Kidney capillary endothelial cell (primary cell): ENCODE measurements at regions not wholly inside any gene's neighbourhood (a gene's known extent, or its start where the extent isn't known, plus 50 kb on each side); places are given as distances from the start of the nearest gene placed in this dataset.

Experiments used
- DNase-seq: peaks from one replicate; pipeline ENCODE4 v3.0.0-alpha.2; 2018; ENCODE audit warnings: low spot score

DNA sequence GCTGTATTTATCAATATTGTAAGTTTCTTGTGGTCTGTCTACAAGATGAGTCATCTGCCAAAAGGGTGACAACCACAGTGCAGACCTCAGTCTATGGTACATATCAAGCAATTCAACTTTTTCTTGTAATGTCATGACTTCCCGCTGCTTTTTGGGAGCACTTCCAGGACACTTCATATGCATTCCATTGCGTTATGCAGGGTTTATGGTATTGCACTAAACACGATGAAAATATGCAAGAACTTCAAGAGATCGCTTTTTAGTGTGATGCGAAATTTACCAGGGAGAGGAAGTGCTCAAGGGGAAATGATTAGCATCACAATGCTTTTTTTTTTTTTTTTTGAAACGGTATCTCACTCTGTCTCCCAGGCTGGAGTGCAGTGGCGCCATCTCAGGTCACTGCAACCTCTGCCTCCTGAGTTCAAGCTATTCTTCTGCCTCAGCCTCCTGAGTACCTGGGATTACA lies 166.5 kb downstream of the TFAP2A start:
- no peak for DNase-seq

DNA sequence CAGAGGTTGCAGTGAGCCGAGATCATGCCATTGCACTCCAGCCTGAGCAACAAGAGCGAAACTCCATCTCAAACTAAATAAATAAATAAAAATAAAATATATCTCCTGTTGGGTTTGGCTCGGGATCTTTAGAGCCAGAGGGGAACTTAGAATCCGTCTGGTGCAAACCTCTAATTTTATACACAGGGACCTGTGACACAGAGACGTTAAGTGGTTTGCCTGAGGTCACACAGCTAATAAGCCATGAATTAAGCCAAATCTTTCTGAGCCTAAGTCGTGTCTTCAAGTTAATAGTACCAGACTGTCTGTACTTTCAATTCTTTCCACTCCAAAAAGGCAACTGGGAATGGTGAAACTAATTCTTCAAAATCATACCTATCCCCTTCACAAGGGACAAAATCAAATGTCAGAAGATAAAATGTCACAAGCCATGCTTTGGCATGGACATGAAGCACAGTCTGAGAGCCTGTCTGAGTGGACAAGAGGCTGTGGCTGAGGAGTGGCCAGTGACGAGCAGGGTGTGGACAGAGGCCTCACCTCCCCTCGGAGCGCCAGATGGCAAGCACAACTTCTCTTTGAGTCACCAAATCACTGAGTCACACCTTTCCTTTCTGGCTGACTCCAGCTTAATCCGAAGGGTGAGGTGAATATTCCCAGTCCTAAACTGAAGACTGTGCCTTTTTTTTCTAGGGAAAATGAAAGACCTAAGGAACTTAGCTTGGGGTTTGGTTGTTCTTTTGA lies 177.4 kb downstream of the TFAP2A start:
- no peak for DNase-seq

DNA sequence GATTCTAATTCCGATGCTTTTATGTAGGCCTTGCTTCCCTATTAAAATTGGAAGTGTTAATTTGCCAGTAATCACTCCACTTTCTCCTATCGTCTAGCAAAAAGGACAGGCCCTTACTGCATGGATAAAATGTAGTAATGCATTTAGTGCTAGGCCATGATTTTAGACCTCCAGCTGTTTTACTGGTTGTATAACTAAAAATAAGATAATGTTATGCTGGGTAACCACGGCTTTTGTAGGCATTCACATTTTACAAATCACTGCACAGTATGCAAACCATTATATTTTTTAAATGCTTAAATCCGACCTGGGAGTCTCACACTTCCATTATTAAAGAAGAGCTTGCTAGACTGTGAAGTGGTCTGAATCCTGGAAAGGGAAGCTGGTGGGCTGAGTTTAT lies 179.5 kb downstream of the TFAP2A start:
- no peak for DNase-seq

DNA sequence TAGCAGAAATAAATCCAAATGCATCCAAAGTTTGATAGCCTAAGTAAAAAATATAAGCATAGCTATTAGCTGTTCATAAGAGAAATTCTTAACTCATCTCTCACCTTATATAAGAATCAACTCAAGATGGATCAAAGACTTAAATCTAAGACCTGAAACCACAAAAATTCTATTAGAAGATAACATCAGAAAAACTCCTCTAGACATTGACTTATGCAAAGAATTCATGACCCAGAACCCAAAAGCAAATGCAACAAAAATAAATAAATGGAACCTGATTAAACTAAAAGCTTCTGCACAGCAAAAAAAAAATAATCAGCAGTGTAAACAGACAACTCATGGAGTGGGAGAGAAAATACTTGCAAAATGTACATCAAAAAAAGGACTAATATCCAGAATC lies 184.3 kb downstream of the TFAP2A start:
- DNase-seq = no peak

DNA sequence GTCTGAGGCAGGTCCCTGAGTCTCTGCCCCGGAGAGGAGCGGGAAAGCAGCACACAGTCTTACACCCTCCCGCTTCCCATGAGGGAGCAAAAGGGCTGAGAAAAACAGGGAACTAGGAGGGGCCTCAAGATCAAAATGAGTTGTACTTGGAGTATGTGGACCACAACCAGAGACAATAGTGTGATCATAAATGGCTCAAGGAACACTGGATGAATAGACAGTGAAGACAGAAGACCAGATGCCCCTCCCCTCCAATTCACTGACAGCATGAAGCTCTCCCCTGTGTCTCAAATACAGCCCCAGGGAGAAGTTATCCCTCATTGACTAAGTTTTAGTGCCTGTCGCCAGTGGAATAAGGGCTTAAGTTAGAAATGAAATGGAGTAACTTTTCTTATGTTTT lies 191.0 kb downstream of the TFAP2A start:
- DNase-seq = no peak

DNA sequence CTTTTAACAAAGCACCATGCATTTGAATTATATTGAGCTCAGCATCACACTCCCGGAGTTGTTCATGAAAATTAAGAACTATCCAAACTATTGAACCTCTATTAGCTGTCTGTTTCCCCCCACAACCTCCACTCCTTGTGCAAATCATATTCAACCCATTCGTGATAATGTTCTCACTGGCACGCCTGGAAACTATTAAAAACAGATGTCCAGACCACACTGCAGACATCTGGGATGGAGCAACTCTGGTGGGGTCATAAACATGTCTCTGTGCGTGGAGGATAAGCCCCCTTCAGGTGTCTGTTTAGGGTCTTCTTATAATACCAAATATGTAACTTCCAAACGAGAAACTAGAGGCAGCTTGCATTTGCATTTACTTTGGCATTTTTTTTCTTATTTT lies 193.7 kb downstream of the TFAP2A start:
- no peak for DNase-seq

DNA sequence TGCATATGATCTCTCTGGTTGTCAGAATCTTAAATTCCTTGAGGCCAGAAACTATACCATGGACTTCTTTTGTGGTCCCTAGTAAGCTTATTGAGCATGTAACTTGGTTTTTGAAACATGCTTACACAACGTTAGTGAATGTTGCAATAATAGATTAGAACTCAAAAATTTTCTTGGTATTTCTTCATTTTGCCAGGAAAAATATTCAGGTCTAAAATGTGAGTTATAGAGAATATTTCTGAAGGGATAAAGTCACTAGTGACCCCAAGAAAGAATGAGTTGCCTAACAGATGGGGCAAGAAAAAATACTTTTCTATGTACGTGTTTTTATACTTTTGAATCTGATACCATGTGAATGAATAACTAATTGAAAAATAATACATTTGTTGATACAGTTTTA lies 195.4 kb downstream of the TFAP2A start:
- no peak for DNase-seq

DNA sequence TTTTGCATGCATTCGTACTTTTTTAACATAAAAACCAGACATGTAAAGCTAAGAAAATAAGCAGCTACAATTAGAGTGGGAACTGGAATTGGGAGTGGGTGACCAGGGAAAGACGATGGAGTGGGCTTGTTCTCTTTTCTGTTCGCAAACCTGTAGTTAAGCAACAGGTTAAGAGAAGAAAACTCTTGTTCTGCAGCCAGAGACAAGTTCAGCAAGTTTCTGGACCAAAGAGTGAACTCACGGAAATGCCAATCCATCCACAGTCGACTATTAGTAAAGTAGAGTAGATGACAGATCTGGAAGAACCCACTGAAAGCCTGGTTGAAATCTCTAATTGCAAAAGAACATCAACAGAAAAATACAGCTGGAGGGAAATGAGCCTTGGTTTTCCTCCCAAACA lies 197.8 kb downstream of the TFAP2A start:
- no peak for DNase-seq

DNA sequence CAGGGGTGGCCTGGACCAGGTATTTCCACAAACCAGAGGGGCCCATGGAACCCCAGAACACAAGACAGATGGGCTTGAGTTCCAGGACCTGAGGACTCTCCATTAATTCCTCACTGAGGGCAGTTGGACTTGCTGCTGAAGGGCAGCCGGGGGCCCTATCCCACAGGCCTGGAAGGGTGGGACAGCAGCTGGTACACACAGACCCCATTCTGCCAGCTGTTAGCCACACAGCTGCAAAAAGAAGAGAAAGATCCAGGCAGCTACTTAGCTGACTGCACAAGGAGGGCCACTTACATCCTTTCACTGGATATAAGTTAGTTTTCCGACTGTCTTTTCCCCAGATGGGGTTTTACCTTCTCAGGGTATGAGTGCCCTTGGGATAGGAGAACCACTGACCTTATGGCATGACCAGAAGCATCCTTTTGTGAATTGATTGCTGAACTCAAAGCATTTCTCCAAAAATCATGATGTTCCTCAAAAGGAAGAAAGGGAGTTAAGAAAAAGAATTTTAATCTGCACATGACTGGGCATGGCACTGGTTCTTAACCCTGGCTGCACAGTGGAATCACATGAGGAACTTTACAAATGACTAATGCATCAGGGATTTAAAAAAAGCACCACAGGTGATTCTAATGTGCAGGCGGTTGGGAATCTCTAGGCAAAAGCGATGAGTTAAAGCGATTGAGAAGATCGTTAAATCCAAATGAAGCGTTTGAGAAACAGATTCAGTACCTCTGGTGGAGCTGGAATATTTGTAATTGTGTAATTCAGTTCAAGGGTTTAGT lies 199.4 kb downstream of the TFAP2A start:
- no peak for DNase-seq

DNA sequence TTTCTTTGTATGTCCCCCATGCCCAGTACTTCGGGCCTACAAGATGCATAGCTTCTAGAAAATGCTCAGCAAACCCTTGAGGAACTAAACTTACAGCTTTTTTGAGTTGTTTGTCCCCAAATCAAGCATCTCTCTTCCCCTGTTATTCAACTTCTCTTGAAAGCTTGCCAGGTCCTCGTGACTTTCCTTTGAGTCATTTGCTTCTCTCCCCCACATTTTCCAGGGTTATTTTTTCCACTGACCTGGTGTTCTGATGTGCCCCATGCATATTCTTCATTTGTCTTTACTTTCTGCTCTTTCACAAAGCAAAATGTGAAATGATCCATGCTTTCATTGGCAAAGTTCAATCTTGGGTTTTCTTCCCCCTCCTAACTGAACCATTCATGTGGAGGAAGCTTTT lies 204.8 kb downstream of the TFAP2A start:
- DNase-seq = no peak

DNA sequence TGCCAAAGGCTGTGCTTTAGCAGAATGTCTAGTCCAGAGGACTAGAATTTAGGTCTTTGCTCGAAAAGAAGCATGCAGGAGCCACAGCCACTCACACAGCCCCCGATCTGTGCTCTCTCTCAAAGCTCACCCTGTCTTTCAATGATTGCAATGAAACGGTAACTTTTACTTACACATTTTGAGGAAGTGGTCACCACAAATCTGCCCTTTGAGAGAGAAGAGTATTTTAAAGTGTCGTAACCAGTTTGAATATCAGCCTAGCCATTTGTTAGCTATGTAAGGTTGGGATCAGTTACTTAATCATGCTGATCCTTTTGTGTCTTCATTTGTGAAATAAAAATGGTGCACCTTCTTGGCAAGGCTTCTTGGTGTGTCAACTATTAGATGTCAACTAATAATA lies 209.0 kb downstream of the TFAP2A start:
- no peak for DNase-seq

DNA sequence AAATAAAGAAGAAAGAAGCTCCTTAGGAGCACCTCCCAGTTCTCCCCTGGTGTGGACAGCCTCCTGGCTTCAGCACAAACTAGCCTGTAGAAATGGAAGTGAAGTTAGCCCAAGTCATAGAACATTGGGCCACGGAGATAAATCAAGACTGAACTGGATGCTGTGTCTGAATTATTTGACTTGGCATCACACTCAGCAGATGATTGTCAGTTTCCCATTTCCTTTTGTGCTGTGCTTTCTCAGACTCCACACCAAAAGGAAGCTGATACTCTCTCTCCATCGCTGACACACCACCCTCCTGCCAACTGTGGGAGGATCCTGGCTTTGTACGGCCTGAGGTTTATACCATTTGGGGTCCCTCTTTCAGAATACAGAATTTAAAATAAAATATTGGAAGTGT lies 209.8 kb downstream of the TFAP2A start:
- DNase-seq = no peak

DNA sequence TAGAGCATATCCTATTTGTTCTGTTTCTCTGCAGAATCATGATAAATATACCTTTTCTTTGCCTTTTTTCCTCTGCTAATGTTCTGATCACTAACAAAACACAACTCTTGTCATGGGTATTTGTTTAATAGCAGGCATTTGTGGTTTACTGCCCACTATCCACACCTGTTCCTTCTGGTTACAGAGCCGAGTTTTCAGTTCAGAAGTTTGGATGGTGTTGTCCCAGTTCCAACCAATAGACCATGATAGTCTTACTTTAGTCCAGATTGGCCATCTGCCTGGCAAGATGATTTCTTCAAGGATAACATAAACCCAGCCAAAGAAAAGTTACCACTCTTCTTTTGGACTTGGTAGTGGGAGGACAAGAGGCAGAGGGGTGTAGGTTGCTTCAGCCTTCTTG lies 211.2 kb downstream of the TFAP2A start:
- DNase-seq = no peak

DNA sequence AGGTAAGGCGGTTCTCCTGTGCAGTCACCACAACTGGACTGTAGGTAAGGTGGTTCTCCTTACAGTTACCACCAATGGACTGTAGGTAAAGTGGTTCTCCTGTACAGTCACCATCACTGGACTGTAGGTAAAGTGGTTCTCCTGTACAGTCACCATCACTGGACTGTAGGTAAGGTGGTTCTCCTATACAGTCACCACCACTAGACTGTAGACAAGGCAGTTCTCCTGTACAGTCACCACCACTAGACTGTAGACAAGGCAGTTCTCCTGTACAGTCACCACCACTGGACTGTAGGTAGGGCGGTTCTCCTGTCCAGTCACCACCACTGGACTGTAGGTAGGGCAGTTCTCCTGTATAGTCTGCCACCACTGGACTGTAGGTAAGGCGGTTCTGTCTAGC lies 212.3 kb downstream of the TFAP2A start:
- no peak for DNase-seq

DNA sequence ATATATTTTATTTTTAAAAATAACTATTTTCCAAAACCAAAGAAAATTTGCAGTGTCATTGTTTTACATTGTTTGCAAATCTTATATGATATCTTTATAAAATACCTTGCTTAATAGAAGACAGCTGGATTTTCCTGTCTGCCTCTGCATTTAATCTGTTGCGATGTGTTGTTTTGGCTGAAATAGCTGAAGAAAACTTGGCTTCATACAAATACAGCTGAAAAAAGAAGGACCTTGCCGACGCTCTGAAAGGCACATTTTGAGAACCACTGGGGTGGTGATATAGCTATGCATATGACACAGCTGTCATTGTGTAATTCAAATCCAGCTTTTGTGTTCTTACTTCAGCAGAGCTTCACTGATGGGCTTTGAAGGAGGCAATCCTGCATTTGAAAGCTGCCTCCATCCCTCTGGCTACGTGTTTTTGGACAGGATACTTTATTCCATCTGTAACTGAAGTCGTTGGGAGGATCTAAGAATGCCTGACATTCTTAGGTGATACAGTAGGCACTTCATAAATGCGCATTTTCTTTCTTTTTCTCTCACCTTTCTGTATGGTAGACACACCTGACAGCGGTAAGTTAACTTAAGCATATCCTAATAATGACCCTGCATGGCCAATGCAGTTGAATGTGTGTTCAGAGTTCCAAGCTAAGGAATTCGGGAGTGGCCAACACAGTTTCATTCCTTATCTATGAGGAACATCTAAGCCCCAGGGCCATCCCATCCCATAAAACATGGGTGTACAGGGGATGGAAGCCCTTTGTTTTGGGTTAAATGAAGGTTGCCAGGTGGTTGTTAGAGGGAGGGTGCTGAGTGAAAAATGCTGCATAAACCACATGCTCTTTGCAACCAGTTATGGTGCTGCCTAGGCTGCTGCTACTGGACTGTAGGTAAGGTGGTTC lies 213.0 kb downstream of the TFAP2A start:
- DNase-seq = no peak

DNA sequence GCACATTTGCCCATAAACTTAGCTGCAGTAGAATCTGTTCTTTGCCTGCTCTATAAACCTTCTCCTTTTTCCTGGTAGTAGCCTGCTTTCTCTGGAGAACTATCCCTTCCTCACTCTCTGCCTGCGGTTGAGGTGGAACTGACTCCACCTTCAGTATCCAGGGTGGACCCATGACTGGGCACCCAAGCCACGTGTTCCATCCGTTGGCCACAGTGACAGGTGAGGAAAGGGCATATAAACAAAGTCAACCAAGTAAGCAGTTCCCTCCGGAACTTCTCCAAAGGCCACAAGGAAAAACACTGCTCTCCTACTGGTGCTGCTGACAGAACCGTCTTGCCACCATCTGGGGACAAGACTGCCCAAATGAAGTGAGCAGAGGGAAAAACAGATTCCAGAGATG lies 218.8 kb downstream of the TFAP2A start:
- no peak for DNase-seq

DNA sequence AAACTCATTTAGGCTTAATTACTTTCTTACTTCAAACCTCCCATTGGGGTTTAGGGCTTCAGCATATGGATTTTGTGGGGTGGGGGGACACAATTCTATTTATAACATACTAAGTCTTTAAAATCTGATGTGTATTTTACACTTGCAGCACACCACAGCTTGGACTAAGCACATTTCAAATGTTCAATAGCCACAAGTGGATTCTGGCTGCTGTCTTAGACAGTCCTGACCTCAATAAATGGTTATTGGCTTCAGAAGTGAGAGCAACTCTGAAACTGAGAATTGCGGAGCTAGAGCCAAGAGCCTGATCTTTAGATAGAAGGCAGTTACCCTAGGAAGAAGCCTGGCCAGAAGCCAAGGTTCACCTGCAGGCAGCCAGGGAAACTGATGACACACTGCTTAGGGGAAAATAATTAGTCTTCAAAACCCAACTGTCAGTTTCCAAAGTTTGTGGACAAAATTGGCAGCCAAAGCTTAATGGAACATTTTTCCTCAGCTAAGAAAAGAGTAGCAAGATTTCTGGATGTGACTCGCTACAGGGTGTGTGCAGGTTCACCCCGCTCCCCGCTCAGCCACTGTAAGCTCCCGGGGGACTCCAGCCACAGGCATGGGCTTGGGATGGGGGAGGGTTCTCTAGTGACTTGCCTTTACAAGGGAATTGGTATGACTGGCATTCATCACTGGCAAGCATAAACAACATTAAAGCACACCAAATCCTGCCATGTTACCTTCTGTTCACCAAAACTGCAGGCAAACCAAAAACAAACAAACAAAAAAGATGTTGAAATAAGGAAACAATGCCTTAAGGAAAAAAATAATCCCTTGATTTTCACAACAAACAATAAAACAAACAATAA lies 219.8 kb downstream of the TFAP2A start:
- no peak for DNase-seq

DNA sequence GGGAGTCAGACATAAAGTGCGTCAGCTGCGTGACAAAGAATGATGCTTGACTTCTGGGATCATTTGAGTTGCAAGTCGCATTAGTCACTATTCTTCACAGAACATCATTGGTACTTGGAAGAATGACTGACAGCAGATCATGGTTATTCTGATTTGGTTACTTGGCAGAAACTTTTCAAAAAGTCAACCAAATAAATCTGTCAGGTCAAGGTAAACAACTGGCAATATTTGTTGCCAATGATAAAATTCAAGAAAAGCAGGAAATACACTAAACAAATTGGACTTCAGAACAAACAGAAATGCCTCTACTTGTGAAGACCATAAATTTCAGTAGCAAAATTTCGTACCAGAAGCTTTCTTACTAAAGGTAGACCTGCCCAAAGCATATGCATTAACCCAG lies 221.6 kb downstream of the TFAP2A start:
- no peak for DNase-seq

DNA sequence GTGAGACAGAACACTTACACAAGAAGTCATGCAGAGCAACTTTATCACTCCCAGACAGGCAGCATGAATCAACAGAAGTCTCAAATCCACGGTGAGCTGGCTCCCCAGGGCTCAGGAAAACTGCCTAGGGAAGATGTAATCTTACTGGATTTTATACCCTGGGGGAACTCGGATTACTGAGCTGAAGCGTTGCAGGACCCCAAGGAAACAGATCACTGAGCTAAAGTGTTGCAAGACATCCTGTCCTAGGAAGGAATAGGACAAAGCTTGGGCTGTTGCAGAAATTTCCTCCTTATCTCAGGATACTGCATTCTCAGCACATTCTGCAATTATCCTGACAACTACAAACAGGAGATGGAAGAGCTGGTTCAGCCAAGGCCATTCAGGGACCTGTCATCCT lies 224.8 kb downstream of the TFAP2A start:
- DNase-seq = no peak

DNA sequence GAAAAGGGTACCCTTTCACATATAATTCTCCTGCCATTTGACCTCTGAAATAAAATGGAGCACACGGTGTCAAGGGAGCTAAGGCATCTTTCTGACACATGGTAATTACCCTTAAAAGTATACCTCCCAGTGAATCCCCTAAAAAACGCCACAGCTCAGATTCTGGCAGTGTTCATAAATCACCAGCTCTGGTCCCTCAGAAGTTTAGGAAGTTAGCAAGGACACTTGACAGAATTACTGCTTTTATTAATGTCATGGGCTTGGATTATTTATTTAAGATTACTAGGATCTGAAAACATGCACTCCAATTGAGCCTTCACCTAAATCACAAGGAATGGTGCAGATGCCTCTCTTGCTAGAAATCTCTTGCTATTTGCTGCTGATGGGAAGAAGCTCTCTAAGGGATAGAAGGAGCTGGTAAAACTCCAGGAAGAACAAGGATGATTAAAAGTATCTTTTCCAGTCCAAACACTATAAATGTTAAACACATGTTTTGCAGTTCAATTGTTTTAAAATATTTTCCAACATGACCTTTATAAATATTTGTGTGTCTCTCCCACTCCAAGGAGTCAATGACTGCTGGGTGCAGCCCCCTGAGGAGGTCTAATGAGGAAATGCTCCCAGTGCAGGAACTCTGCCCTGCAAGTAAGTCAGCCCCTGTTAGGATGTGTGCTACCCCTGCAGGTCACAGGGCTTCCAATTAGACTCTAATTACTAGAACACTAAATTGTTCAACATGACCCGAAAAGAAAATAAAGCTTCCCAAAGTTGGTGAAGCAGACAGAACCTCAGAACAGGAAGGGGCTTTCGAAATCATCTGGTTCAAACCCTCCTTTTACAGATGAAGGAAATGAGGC lies 230.3 kb downstream of the TFAP2A start:
- DNase-seq = no peak
